ENCODE measurements at regions not wholly inside any gene's neighbourhood (a gene's known extent, or its start where the extent isn't known, plus 50 kb on each side); places are given as distances from the start of the nearest gene placed in this dataset.
A peak's percentile ranks its signal among the peaks of the same experiment; 100 is the strongest.

GRCh38 chr6:81820422-81820821 is 67.9 kb upstream of the TENT5A start:
- no peak overlapping the region for H3K27ac ChIP-seq (ENCODE audit: low read depth, low read length)
- H3K4me3 ChIP-seq (ENCODE audit: low read depth in 1 of 5, low read length in 5 of 5) = no peak overlapping the region
- no peak overlapping the region for H3K9ac ChIP-seq (ENCODE audit: low read length in 5 of 5)

GRCh38 chr6:81819767-81820166 is 67.3 kb upstream of the TENT5A start:
- H3K27ac ChIP-seq (ENCODE audit: low read depth, low read length) = no peak overlapping the region
- H3K4me3 ChIP-seq (ENCODE audit: low read depth in 1 of 5, low read length in 5 of 5) = no peak overlapping the region
- peaks cover 0 to 3% (median 0%) of the 10 kb centered on the region in 5 donors for H3K4me1 ChIP-seq (ENCODE audit: control insufficient read depth in 5 of 5, insufficient read depth in 5 of 5, low read length in 5 of 5)
- H3K9me3 ChIP-seq (ENCODE audit: control insufficient read depth in 5 of 5, low read length in 5 of 5) = no peaks in the 10 kb centered on the region
- no peak overlapping the region for H3K9ac ChIP-seq (ENCODE audit: low read length in 5 of 5)
- no peaks in the 10 kb centered on the region for H3K27me3 ChIP-seq (ENCODE audit: control insufficient read depth in 5 of 5, insufficient read depth in 4 of 5, low read length in 5 of 5)
- H3K36me3 ChIP-seq (ENCODE audit: control insufficient read depth in 5 of 5, insufficient read depth in 5 of 5, low read length in 5 of 5) = no peaks in the 10 kb centered on the region

More at GRCh38 chr6:81820422-81820821, 67.9 kb upstream of the TENT5A start:
- H3K36me3 ChIP-seq (ENCODE audit: control insufficient read depth in 5 of 5, insufficient read depth in 5 of 5, low read length in 5 of 5) = no peaks in the 10 kb centered on the region
- no peaks in the 10 kb centered on the region for H3K27me3 ChIP-seq (ENCODE audit: control insufficient read depth in 5 of 5, insufficient read depth in 4 of 5, low read length in 5 of 5)
- peaks cover 0 to 3% (median 0%) of the 10 kb centered on the region in 5 donors for H3K4me1 ChIP-seq (ENCODE audit: control insufficient read depth in 5 of 5, insufficient read depth in 5 of 5, low read length in 5 of 5)
- H3K9me3 ChIP-seq (ENCODE audit: control insufficient read depth in 5 of 5, low read length in 5 of 5) = no peaks in the 10 kb centered on the region

- peaks cover 0 to 3% (median 0%) of the 10 kb centered on the region in 5 donors for H3K4me1 ChIP-seq (ENCODE audit: control insufficient read depth in 5 of 5, insufficient read depth in 5 of 5, low read length in 5 of 5)
- no peak overlapping the region for H3K4me3 ChIP-seq (ENCODE audit: low read depth in 1 of 5, low read length in 5 of 5)
- no peaks in the 10 kb centered on the region for H3K36me3 ChIP-seq (ENCODE audit: control insufficient read depth in 5 of 5, insufficient read depth in 5 of 5, low read length in 5 of 5)
- no peak overlapping the region for H3K27ac ChIP-seq (ENCODE audit: low read depth, low read length)
- no peak overlapping the region for H3K9ac ChIP-seq (ENCODE audit: low read length in 5 of 5)
- no peaks in the 10 kb centered on the region for H3K9me3 ChIP-seq (ENCODE audit: control insufficient read depth in 5 of 5, low read length in 5 of 5)
- no peaks in the 10 kb centered on the region for H3K27me3 ChIP-seq (ENCODE audit: control insufficient read depth in 5 of 5, insufficient read depth in 4 of 5, low read length in 5 of 5)
Measured at GRCh38 chr6:81818901-81819361, 66.5 kb upstream of the TENT5A start.

GRCh38 chr6:81816380-81816779 is 63.9 kb upstream of the TENT5A start:
- Histone ChIP-seq H3K27me3 (ENCODE audit: control insufficient read depth in 5 of 5, insufficient read depth in 4 of 5, low read length in 5 of 5) (no peaks in the 10 kb centered on the region), H3K27ac (ENCODE audit: low read depth, low read length) (no peak overlapping the region), H3K4me3 (ENCODE audit: low read depth in 1 of 5, low read length in 5 of 5) (no peak overlapping the region), H3K9ac (ENCODE audit: low read length in 5 of 5) (no peak overlapping the region), H3K9me3 (ENCODE audit: control insufficient read depth in 5 of 5, low read length in 5 of 5) (no peaks in the 10 kb centered on the region), H3K4me1 (ENCODE audit: control insufficient read depth in 5 of 5, insufficient read depth in 5 of 5, low read length in 5 of 5) (peaks cover 0 to 6% (median 0%) of the 10 kb centered on the region in 5 donors), H3K36me3 (ENCODE audit: control insufficient read depth in 5 of 5, insufficient read depth in 5 of 5, low read length in 5 of 5) (no peaks in the 10 kb centered on the region)

GRCh38 chr6:81814370-81815076 is 62.0 kb upstream of the TENT5A start:
- H3K4me1 ChIP-seq (ENCODE audit: control insufficient read depth in 5 of 5, insufficient read depth in 5 of 5, low read length in 5 of 5) = peaks cover 0 to 6% (median 0%) of the 10 kb centered on the region in 5 donors

GRCh38 chr6:81813305-81813704 is 60.8 kb upstream of the TENT5A start:
- Histone ChIP-seq H3K27me3 (ENCODE audit: control insufficient read depth in 5 of 5, insufficient read depth in 4 of 5, low read length in 5 of 5) (no peaks in the 10 kb centered on the region), H3K27ac (ENCODE audit: low read depth, low read length) (no peak overlapping the region), H3K9me3 (ENCODE audit: control insufficient read depth in 5 of 5, low read length in 5 of 5) (no peaks in the 10 kb centered on the region), H3K4me1 (ENCODE audit: control insufficient read depth in 5 of 5, insufficient read depth in 5 of 5, low read length in 5 of 5) (peaks cover 0 to 6% (median 0%) of the 10 kb centered on the region in 5 donors), H3K4me3 (ENCODE audit: low read depth in 1 of 5, low read length in 5 of 5) (no peak overlapping the region), H3K36me3 (ENCODE audit: control insufficient read depth in 5 of 5, insufficient read depth in 5 of 5, low read length in 5 of 5) (no peaks in the 10 kb centered on the region), H3K9ac (ENCODE audit: low read length in 5 of 5) (no peak overlapping the region)

More at GRCh38 chr6:81814370-81815076, 62.0 kb upstream of the TENT5A start:
- no peak overlapping the region for H3K9ac ChIP-seq (ENCODE audit: low read length in 5 of 5)
- no peaks in the 10 kb centered on the region for H3K27me3 ChIP-seq (ENCODE audit: control insufficient read depth in 5 of 5, insufficient read depth in 4 of 5, low read length in 5 of 5)
- no peak overlapping the region for H3K4me3 ChIP-seq (ENCODE audit: low read depth in 1 of 5, low read length in 5 of 5)
- H3K27ac ChIP-seq (ENCODE audit: low read depth, low read length) = no peak overlapping the region
- H3K9me3 ChIP-seq (ENCODE audit: control insufficient read depth in 5 of 5, low read length in 5 of 5) = no peaks in the 10 kb centered on the region
- H3K36me3 ChIP-seq (ENCODE audit: control insufficient read depth in 5 of 5, insufficient read depth in 5 of 5, low read length in 5 of 5) = no peaks in the 10 kb centered on the region

GRCh38 chr6:81812401-81812800 is 59.9 kb upstream of the TENT5A start:
- H3K27ac ChIP-seq (ENCODE audit: low read depth, low read length) = no peak overlapping the region
- no peaks in the 10 kb centered on the region for H3K27me3 ChIP-seq (ENCODE audit: control insufficient read depth in 5 of 5, insufficient read depth in 4 of 5, low read length in 5 of 5)
- H3K4me3 ChIP-seq (ENCODE audit: low read depth in 1 of 5, low read length in 5 of 5) = peak overlapping the region in 2 of 5 donors; percentile 1 to 16
- H3K9ac ChIP-seq (ENCODE audit: low read length in 5 of 5) = no peak overlapping the region
- H3K4me1 ChIP-seq (ENCODE audit: control insufficient read depth in 5 of 5, insufficient read depth in 5 of 5, low read length in 5 of 5) = peaks cover 0 to 6% (median 0%) of the 10 kb centered on the region in 5 donors
- no peaks in the 10 kb centered on the region for H3K36me3 ChIP-seq (ENCODE audit: control insufficient read depth in 5 of 5, insufficient read depth in 5 of 5, low read length in 5 of 5)
- no peaks in the 10 kb centered on the region for H3K9me3 ChIP-seq (ENCODE audit: control insufficient read depth in 5 of 5, low read length in 5 of 5)

- H3K36me3 ChIP-seq (ENCODE audit: control insufficient read depth in 5 of 5, insufficient read depth in 5 of 5, low read length in 5 of 5) = no peaks in the 10 kb centered on the region
- H3K4me1 ChIP-seq (ENCODE audit: control insufficient read depth in 5 of 5, insufficient read depth in 5 of 5, low read length in 5 of 5) = peaks cover 0 to 6% (median 0%) of the 10 kb centered on the region in 5 donors
- peak overlapping the region in 2 of 5 donors; percentile 10 to 39 for H3K4me3 ChIP-seq (ENCODE audit: low read depth in 1 of 5, low read length in 5 of 5)
- no peaks in the 10 kb centered on the region for H3K9me3 ChIP-seq (ENCODE audit: control insufficient read depth in 5 of 5, low read length in 5 of 5)
- H3K27me3 ChIP-seq (ENCODE audit: control insufficient read depth in 5 of 5, insufficient read depth in 4 of 5, low read length in 5 of 5) = no peaks in the 10 kb centered on the region
- H3K9ac ChIP-seq (ENCODE audit: low read length in 5 of 5) = no peak overlapping the region
- no peak overlapping the region for H3K27ac ChIP-seq (ENCODE audit: low read depth, low read length)
Measured at GRCh38 chr6:81808851-81809570, 56.5 kb upstream of the TENT5A start.

- Histone ChIP-seq H3K4me1 (ENCODE audit: control insufficient read depth in 5 of 5, insufficient read depth in 5 of 5, low read length in 5 of 5) (no peaks in the 10 kb centered on the region), H3K9me3 (ENCODE audit: control insufficient read depth in 5 of 5, low read length in 5 of 5) (no peaks in the 10 kb centered on the region), H3K36me3 (ENCODE audit: control insufficient read depth in 5 of 5, insufficient read depth in 5 of 5, low read length in 5 of 5) (no peaks in the 10 kb centered on the region), H3K27ac (ENCODE audit: low read depth, low read length) (no peak overlapping the region), H3K27me3 (ENCODE audit: control insufficient read depth in 5 of 5, insufficient read depth in 4 of 5, low read length in 5 of 5) (no peaks in the 10 kb centered on the region), H3K4me3 (ENCODE audit: low read depth in 1 of 5, low read length in 5 of 5) (no peak overlapping the region), H3K9ac (ENCODE audit: low read length in 5 of 5) (no peak overlapping the region)
Measured at GRCh38 chr6:81806793-81807565, 54.5 kb upstream of the TENT5A start.

All from subcutaneous abdominal adipose tissue (tissue), 5 donors.